C4-2B (cell line): ENCODE measurements at regions not wholly inside any gene's neighbourhood (a gene's known extent, or its start where the extent isn't known, plus 50 kb on each side); places are given as distances from the start of the nearest gene placed in this dataset.
"Not testable (repeated sequence)": the region's sequence is repeated elsewhere in the genome, so short reads cannot be mapped to it uniquely, and the experiment has no call there.

Experiments used
- ZFX ChIP-seq: fragments of 450-650 bp; IDR thresholded peaks from 2 replicates; pipeline ENCODE4 v1.6.1; 2017
- TF ChIP-seq, protein P1 (sequence below): fragments of 450-650 bp; conservative IDR thresholded peaks from 2 replicates; pipeline ENCODE4 v1.5.1; 2017; ENCODE audit warnings: mild to moderate bottlenecking

DNA sequence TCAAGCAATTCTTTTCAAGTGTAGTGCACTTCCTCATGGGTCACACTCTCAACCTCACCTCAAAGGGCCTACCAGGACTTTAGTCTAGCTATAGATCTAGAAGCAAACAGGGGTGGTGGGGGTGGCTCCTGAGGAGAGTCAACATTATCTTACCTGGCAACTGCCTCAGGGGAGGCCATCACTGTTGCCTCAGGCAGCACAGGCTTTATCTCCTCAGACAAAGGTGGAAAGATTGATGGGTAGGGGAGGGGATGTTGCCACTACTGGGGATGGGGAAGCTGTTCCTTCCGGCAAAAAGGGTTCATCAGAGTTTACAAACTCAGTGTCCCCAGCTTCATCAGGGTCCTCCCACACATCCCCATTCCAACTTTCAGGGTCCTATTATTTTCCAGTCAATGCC, 87.4 kb upstream of the CYRIA start:
- TF ChIP-seq, protein P1, sequence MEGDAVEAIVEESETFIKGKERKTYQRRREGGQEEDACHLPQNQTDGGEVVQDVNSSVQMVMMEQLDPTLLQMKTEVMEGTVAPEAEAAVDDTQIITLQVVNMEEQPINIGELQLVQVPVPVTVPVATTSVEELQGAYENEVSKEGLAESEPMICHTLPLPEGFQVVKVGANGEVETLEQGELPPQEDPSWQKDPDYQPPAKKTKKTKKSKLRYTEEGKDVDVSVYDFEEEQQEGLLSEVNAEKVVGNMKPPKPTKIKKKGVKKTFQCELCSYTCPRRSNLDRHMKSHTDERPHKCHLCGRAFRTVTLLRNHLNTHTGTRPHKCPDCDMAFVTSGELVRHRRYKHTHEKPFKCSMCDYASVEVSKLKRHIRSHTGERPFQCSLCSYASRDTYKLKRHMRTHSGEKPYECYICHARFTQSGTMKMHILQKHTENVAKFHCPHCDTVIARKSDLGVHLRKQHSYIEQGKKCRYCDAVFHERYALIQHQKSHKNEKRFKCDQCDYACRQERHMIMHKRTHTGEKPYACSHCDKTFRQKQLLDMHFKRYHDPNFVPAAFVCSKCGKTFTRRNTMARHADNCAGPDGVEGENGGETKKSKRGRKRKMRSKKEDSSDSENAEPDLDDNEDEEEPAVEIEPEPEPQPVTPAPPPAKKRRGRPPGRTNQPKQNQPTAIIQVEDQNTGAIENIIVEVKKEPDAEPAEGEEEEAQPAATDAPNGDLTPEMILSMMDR: not testable (repeated sequence)
- TF ChIP-seq ZFX: not testable (repeated sequence)
